Common myeloid progenitor, CD34-positive (primary cell): ENCODE measurements at regions not wholly inside any gene's neighbourhood (a gene's known extent, or its start where the extent isn't known, plus 50 kb on each side); places are given as distances from the start of the nearest gene placed in this dataset.

ENCODE experiments used
- CTCF ChIA-PET: fragments of 350-600 bp; sonication (Branson Sonifier 250); formaldehyde crosslinking; loops from one replicate; lab custom pipeline; 2021; ENCODE audit warnings: antibody characterized with exemption; lab: Charles Lee
- POLR2A ChIA-PET: fragments of 350-600 bp; sonication (Branson Sonifier 250); formaldehyde crosslinking; loops from one replicate; lab custom pipeline; 2021; ENCODE audit warnings: antibody characterized with exemption; lab: Charles Lee
- DNase-seq, 3 donors: peaks; one replicate each; pipeline versions ENCODE4 v3.0.0 to v3.0.0-alpha.2; 2013
- H3K27ac ChIP-seq, 2 experiments: 1 replicate in 1 of 2; 2 replicates in 1 of 2; pipeline ENCODE4 v1.7.0; 2013; ENCODE audit warnings: inconsistent platforms in 2 of 2, low read length in 2 of 2, mild to moderate bottlenecking in 2 of 2, low read depth in 1 of 2, moderate library complexity in 1 of 2; ENCODE audit not compliant: severe bottlenecking in 2 of 2, insufficient read depth in 1 of 2, poor library complexity in 1 of 2
- H3K27me3 ChIP-seq, 5 experiments: replicated peaks in 2 of 5; 1 replicate in 3 of 5; 2 replicates in 2 of 5; pipeline versions ENCODE4 v1.6.1 to v1.7.0; 2013; ENCODE audit warnings: low read length in 4 of 5, mild to moderate bottlenecking in 2 of 5, moderate library complexity in 2 of 5, inconsistent platforms in 1 of 5; ENCODE audit not compliant: insufficient read depth in 5 of 5, control insufficient read depth in 4 of 5
- H3K36me3 ChIP-seq, 4 experiments: 1 replicate in 2 of 4; 2 replicates in 2 of 4; pipeline versions ENCODE4 v1.6.1 to v1.7.0; 2013; ENCODE audit warnings: low read length in 3 of 4, control low read depth in 1 of 4, mild to moderate bottlenecking in 1 of 4; ENCODE audit not compliant: control insufficient read depth in 4 of 4, insufficient read depth in 4 of 4
- H3K4me1 ChIP-seq, 4 experiments: 1 replicate in 3 of 4; 2 replicates in 1 of 4; pipeline versions ENCODE4 v1.6.1 to v1.7.1; 2013; ENCODE audit warnings: low read length in 3 of 4, mild to moderate bottlenecking in 3 of 4, control low read depth in 1 of 4, inconsistent platforms in 1 of 4, moderate library complexity in 1 of 4; ENCODE audit not compliant: control insufficient read depth in 4 of 4, insufficient read depth in 4 of 4; ENCODE audit errors: control extremely low read depth in 1 of 4
- H3K4me3 ChIP-seq, 7 experiments: 1 replicate in 4 of 7; 2 replicates in 3 of 7; pipeline versions ENCODE4 v1.5.1 to v1.7.0; 2013; ENCODE audit warnings: mild to moderate bottlenecking in 7 of 7, low read length in 6 of 7, moderate library complexity in 6 of 7, inconsistent platforms in 2 of 7, low read depth in 2 of 7, control low read depth in 1 of 7; ENCODE audit not compliant: insufficient read depth in 4 of 7, control insufficient read depth in 1 of 7; ENCODE audit errors: extremely low read depth in 1 of 7
- H3K9me3 ChIP-seq, 5 experiments: 1 replicate in 4 of 5; 2 replicates in 1 of 5; pipeline versions ENCODE4 v1.6.1 to v1.7.1; 2013; ENCODE audit warnings: low read length in 4 of 5, mild to moderate bottlenecking in 2 of 5, inconsistent platforms in 1 of 5, low read depth in 1 of 5, moderate library complexity in 1 of 5; ENCODE audit not compliant: control insufficient read depth in 4 of 5, insufficient read depth in 2 of 5; ENCODE audit errors: control extremely low read depth in 1 of 5
- WGBS: methylation state at CpG from one replicate; pipeline ENCODE4 v1.1.5; 2013; ENCODE audit not compliant: insufficient coverage; 5-methylcytosine and 5-hydroxymethylcytosine counted together

DNA sequence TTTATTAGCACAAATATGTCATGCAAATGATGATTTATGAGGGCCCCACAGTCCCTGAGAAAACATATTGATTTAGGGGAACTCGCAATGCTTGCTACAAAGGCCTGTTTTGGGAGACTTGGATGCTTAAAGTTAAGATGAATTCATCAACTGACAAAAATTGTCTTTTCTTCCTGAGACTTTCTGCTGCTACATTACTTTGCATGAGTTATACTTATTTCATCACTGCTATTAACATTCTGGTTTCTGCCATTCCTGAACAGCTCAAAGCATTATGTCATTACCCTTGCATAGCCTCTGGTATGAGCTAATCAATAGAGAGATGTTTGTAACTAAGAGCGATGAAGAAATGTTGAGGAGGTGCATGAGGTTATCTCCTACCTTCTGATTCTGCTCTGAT, 74.4 kb downstream of the SOX11 start:
- DNase-seq: no peak
- WGBS: no CpG with 5 or more reads among the region's 2 CpGs
- Histone ChIP-seq H3K4me3 (no peak overlapping the region), H3K9me3 (peaks cover 0 to 1% (median 0%) of the 10 kb centered on the region in 5 experiments), H3K27me3 (no peaks in the 10 kb centered on the region), H3K4me1 (peaks cover 0 to 2% (median 0%) of the 10 kb centered on the region in 4 experiments), H3K27ac (no peak overlapping the region), H3K36me3 (no peaks in the 10 kb centered on the region)
- ChIA-PET POLR2A (no interaction called here), CTCF (interaction anchor here (0.6 kb wide), 1 partner anchor 23 kb away, joined by 3 read pairs; no protein-coding TSS in a partner anchor)

DNA sequence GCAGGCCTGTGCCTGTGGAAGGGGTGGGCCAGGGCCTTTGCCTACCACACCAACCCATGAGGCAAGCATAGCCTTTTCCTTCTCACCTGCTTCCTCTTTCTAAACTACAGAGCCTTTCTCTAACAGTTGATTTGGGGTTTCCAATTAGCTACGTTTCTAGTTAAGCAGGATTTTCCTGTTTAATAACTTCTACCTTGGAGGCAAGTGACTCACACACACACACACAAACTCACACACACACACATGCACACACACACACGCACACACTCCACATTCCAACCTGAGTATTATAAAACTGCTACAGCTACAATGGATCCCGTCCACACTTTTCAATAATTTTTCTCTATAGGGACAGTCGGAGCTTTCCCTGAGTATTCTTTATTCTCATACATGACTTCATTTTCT, 84.9 kb downstream of the SOX11 start:
- 33% methylated on average over 2 of the region's 4 CpGs for WGBS
- POLR2A ChIA-PET: no interaction called here

DNA sequence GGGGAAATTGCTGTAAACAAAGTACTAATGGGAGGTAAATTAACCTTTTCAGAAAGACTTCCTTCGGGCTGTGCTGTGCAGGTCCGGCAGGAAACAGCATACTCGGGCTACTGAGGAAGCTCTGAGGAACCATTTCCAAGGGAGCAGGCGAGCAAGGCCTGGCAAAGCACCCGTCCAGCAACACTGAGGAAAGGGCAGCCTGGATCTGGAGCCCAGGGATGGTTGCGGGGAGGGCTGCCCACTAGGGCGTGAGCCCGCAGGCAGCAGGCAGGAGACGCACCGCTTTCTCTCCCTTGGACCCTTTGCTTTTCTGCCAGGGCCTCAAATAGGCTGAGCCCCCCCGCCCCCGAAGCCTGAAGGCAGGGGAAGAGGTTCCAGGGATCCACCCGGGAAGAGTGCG, 89.5 kb downstream of the SOX11 start:
- CTCF ChIA-PET: interaction anchor here (1.3 kb wide), 1 partner anchor 12 kb away, joined by 3 read pairs; no protein-coding TSS in a partner anchor
- H3K4me1 ChIP-seq: no peaks in the 10 kb centered on the region
- WGBS: 96% methylated on average over 13 of the region's 14 CpGs

More for the DNA sequence above, 84.9 kb downstream of the SOX11 start:
- Histone ChIP-seq H3K9me3 (no peaks in the 10 kb centered on the region), H3K27ac (no peak overlapping the region), H3K4me3 (no peak overlapping the region), H3K36me3 (no peaks in the 10 kb centered on the region), H3K27me3 (no peaks in the 10 kb centered on the region), H3K4me1 (no peaks in the 10 kb centered on the region)
- CTCF ChIA-PET: no interaction called here
- no peak for DNase-seq

DNA sequence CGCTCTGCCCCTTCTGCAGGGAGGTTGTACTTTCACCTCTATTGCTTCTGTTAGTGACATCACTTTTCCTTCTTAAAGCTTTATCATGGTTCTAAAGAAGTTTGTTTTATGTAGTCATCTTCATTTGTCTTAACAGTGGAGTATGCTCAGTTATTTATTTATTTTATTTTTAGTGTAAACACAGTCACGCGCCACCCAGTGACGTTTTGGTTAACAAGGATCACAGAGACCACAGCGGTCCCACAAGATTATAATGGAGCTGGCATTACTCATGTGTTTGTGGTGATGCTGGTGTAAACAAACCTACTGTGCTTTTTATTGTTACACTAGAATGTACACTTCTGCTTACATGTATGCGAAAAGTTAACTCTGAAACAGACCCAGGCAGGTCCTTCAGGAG, 89.9 kb downstream of the SOX11 start:
- H3K9me3 ChIP-seq: peaks cover 0 to 7% (median 3%) of the 10 kb centered on the region in 5 experiments
- H3K27ac ChIP-seq: no peak overlapping the region
- 97% methylated on average over 5 of the region's 6 CpGs for whole genome bisulfite sequencing
- no peaks in the 10 kb centered on the region for H3K27me3 ChIP-seq
- ChIA-PET POLR2A (no interaction called here), CTCF (interaction anchor here (1.3 kb wide), 1 partner anchor 13 kb away, joined by 3 read pairs; no protein-coding TSS in a partner anchor)
- no peaks in the 10 kb centered on the region for H3K36me3 ChIP-seq
- H3K4me3 ChIP-seq: no peak overlapping the region
- DNase-seq: no peak
- H3K4me1 ChIP-seq: no peaks in the 10 kb centered on the region

More for the DNA sequence above, 89.5 kb downstream of the SOX11 start:
- Histone ChIP-seq H3K4me3 (no peak overlapping the region), H3K27me3 (no peaks in the 10 kb centered on the region), H3K36me3 (no peaks in the 10 kb centered on the region), H3K27ac (no peak overlapping the region), H3K9me3 (peaks cover 0 to 4% (median 1%) of the 10 kb centered on the region in 5 experiments)
- POLR2A ChIA-PET: no interaction called here
- DNase-seq: no peak

GRCh38 chr2:5788447-5788846, 96.3 kb downstream of the SOX11 start:
- peaks cover 0 to 15% (median 6%) of the 10 kb centered on the region in 5 experiments for H3K9me3 ChIP-seq
- DNase-seq: no peak
- no peaks in the 10 kb centered on the region for H3K36me3 ChIP-seq
- no peak overlapping the region for H3K27ac ChIP-seq
- ChIA-PET POLR2A (no interaction called here), CTCF (no interaction called here)
- no peak overlapping the region for H3K4me3 ChIP-seq
- no peaks in the 10 kb centered on the region for H3K27me3 ChIP-seq
- H3K4me1 ChIP-seq: no peaks in the 10 kb centered on the region

DNA sequence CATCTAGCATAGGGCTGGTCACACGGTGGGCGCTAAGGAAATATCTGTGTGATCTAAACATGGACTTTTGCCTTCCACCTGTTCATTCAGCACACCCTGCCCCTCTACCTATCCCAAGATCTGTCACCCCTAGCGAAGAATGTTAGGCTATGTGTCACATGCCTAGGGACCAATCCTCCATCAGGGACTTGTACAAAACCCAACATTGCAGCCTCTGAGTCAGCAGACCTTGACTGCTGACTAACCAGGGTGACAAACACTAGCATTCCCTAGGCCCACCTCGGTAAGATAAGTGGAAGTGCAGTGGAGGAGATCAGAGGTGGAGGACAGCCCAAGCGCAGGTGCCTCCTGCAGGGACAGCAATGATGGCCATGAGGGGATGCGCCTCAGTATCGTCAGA, 99.2 kb downstream of the SOX11 start:
- ChIA-PET CTCF (no interaction called here), POLR2A (no interaction called here)

DNA sequence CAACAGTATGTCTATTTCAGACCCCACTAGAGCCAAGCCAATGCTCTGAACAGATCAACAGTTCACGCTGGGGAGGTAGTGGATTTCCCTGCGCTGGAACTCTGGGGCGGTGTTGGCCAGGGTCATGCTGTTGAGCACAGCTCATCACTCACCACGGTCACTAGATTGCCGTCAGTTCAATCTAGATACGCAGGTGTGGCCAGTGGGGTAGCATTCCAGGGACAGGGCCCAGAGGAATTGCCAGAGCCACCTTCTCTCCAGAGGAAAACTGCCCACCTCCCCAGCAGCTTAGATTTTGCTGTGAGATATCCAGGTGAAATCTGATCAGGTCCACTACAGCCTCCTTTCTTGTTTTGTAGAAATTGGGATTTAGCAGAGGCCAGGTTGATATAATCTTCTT, 101.8 kb downstream of the SOX11 start:
- Histone ChIP-seq H3K27ac (no peak overlapping the region), H3K27me3 (no peaks in the 10 kb centered on the region), H3K4me3 (no peak overlapping the region), H3K9me3 (peaks cover 0 to 2% (median 1%) of the 10 kb centered on the region in 5 experiments), H3K36me3 (no peaks in the 10 kb centered on the region), H3K4me1 (no peaks in the 10 kb centered on the region)
- no peak for DNase-seq
- POLR2A ChIA-PET: no interaction called here
- 96% methylated on average over 6 of the region's 6 CpGs for WGBS
- CTCF ChIA-PET: no interaction called here

More for the DNA sequence above, 99.2 kb downstream of the SOX11 start:
- Histone ChIP-seq H3K27ac (no peak overlapping the region), H3K27me3 (no peaks in the 10 kb centered on the region), H3K9me3 (peaks cover 0 to 15% (median 6%) of the 10 kb centered on the region in 5 experiments), H3K4me3 (no peak overlapping the region), H3K4me1 (no peaks in the 10 kb centered on the region), H3K36me3 (no peaks in the 10 kb centered on the region)
- 98% methylated on average over 7 of the region's 7 CpGs for WGBS
- no peak for DNase-seq
